PC-9 (cell line): ENCODE measurements at regions not wholly inside any gene's neighbourhood (a gene's known extent, or its start where the extent isn't known, plus 50 kb on each side); places are given as distances from the start of the nearest gene placed in this dataset.

Source experiments
- CTCF ChIP-seq: fragments of 200-600 bp; sonication (generic); conservative IDR thresholded peaks from 2 replicates; pipeline ENCODE4 v1.6.1; 2017; ENCODE audit warnings: mixed run types, antibody characterized with exemption, mild to moderate bottlenecking, moderate library complexity
- EZH2 ChIP-seq: fragments of 200-600 bp; sonication (generic); IDR thresholded peaks from 2 replicates; pipeline ENCODE4 v1.8.0; 2017; ENCODE audit warnings: antibody characterized with exemption, low read depth

DNA sequence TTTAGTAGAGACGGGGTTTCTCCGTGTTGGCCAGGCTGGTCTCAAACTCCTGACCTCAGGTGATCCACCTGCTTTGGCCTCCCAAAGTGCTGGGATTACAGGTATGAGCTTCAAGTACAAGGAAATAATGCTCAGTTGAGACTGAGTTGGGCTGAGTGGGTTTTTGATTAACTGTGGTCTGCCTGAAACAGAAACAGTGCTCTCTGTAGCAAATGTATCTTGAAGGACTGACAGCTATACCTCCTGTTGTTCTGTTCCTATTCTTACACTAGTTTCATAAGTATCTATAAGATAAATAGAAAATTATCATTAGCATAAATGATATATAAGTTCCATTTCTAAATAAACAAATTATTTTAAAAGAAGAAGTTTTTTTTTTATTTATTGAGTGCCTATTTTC is 142.8 kb upstream of the PTPRK start:
- no peak for TF ChIP-seq CTCF
- no peak for TF ChIP-seq EZH2
